HG03159 (cell line): ENCODE measurements at regions not wholly inside any gene's neighbourhood (a gene's known extent, or its start where the extent isn't known, plus 50 kb on each side); places are given as distances from the start of the nearest gene placed in this dataset.

Experiments
- ATAC-seq: cut with Tn5 transposase; IDR thresholded peaks from one replicate; pipeline ENCODE4 v1.9.1; 2021; ENCODE audit warnings: mild to moderate bottlenecking, moderate library complexity; ENCODE audit not compliant: unreplicated experiment

DNA sequence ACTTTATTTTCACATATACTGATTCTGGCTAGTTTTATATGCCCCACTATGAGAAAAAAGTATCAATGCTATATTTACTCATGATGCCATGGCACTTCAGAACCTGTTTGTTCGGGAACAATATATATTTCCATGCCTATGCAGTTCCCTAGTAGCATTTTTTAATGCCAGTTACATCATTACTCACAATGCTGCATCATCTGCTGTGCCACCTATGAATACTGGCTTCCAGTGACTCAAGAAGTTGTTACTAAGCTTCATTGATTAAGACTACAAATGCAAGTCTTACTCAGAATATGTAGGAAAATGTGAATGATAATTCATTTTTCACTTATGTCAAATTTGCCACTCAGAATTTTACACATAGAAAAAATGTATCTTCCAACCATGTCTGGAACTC is 97.9 kb downstream of the MAFB start:
- ATAC-seq = no peak

DNA sequence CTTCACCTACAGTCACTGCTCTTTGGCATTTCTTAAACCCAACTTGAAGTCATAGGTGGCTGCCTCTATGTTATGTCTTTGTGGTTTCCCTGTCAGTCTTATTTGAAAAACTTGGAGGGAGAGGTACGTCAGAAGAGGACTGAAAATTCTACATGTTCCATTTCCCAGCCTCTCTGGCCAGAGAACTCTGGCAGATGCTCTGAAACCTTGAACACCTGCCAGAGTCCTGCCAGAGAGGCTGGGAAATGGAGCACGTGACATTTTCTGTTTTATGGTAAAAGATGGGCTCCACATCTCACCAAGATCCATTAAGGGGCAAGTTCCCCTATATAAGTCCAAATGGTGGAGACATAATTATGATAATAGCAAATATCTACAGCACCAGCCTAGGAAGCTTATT is 99.5 kb downstream of the MAFB start:
- ATAC-seq = no peak

DNA sequence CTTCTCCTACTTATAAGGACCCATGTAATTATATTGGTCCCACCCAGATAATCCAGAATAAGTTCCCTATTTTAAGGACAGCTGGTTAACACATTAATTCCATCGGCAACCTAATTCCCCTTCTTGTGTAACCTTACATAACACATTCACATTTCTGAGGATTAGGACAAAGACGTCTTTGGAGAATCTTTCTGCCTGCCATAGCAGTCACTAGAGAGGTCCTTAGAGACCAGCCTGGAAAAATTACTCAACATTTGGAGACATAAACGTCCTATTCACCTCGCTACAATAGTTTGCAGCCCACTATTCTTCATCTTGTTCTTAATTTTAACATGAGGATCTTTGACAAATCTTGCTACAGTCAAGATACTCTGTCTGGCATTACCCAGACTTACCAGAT is 100.1 kb downstream of the MAFB start:
- ATAC-seq = no peak

DNA sequence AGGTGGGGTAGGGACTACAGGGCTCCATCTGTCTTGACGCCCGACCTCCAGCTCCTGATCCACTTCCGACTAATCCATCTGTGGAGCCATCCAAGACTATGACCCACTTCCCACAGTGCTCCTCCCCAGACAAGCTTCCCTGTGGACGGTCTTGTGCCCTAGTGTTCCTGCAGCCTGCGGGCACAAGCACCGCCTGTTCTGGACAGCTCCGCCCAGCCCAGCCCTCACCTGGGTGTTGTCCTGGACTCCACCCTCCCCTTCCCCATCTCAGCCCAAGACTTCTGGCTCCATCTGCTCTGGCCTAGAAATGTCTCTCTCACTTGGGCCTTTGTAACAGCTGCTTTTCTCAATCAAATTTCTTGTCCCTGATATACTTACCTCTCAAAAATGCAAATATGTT is 102.0 kb downstream of the MAFB start:
- no peak for ATAC-seq

DNA sequence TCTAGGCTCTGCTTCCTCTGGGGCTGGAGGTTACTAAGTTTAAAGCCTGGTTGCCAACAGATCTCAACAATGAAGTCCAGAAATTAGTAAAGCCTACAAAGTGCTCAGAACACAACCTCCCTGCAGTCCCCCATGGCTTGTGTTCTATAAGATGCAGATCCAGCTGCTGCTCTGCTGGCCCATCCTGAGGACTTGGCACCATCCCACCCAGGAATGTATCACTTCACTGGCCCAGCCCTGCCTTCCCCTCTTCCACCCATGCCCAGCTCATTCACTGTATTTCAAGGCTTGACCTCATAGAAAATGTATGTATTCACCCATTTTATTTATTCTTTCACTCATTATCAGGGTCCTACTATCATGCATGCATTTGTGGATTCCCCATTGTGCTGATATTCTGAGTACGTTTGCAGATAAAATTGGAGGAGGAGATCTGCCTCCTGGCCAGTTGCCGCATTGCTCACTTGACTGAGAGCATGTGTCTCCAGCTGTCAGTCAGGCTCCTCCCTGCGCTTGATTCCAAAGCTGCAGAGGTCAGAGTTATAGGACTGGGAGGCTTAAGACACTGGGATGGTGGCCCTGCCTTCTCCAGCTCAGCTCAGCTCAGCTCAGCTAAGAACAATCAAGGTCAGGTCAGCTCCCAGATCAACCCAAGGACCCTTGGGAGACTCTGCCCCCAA is 104.8 kb downstream of the MAFB start:
- no peak for ATAC-seq

DNA sequence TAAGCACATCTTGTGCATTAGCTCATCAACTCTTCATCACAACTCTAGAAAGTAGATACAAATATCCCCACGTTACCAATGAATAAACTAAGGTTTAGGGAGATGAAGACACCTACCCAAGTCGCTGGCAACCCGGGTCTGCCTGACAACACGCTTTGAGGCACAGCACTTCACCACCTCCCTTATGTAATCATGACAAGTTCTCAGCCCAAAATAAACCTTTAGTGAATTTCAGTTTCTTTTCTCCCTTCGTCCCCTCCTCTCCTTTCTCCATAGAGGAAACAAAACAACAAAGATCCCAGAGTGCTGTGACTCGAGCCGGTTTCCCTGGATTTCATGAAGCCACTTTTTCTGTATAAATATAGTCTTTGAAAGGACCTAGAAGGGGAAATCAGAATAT is 105.4 kb downstream of the MAFB start:
- ATAC-seq = no peak

DNA sequence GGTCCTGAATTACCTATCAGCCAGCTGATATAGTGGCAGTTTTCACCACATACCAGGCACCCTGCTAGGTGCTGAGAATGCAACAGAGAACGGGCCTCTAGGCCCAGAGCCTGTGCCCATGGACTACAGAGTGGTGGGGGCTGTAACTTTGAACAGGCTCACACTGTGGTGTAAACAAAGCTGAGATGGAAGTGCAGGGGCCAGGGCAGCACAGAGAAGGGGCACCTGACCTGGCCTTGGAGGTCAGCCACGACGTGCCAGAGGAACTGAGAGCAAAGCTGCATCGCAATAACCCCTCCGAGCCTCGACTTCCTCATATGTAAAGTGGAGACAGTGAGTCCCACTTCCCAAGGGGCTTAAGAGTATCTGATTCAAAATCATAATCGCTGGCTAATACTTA is 105.8 kb downstream of the MAFB start:
- no peak for ATAC-seq

DNA sequence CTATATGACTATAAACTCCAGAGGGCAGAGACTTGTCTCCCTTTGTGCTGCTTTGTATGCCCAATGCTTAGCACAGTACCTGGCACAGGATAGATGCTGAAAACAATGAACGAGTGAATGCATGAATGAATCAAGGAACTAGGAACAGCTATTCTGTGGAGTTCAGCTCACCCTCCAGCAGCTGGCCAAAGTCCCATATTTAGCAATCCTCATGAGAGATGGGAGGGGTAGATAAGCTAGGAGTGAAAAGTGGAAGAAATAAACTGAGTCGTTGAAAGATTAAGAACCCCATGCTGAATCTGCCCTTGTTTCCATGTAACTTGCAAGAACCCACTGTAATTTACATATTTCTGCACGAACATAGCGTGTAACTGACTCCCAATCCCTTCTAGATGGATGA is 106.5 kb downstream of the MAFB start:
- ATAC-seq = no peak

DNA sequence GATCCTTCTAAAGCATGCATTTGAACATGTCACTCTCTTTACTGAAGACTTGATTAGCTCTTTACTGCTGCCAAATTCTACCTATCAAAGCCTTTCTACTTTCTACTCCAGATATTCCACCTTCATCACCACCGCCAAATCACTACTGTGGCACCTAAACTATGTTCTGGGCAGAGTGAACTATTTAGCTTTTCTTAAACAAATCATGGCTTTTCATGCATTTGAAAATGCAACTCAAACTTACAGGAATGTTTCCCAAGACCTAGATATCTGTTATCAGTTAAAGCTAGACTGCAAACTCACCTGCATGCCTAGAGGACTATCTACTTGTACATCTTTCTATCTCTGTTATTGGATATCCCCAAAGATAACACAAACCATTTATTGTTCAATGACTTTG is 109.3 kb downstream of the MAFB start:
- no peak for ATAC-seq

DNA sequence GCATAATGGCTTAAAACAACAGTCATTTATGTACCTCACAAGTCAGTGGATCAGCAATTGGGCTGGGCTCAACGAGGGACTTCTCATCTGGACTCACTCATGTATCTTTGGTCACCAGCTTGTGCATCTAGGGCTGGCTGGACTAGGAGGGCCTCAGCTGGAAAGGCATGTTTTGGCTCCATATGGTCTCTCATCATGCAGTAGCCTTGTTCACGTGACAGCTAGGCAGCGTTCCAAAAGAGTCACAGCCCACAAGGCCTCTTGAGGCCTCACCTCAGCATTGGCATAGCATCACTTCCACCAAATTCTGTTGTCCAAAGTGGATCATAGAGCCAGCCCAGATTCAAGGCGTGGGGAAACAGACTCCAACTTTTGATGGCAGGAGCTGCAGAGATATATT is 110.1 kb downstream of the MAFB start:
- ATAC-seq = no peak

DNA sequence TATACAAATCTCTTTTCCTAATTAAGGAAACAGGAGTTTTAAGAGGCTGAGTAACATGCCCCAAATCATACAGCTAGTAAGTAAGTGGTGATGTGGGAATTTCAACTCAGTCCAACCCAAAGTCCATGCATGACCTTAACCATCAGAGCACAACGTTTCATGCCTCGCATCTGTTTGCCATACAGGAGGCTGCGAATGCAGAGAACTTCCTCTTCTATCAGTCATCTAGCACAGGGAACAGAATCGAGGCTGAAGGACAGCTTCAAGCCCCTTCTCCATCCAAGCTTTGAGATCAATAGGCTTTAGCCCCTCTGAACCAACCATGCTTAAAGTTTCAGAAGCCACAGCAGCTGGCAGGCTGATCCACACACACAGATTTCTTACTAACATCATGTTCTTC is 113.2 kb downstream of the MAFB start:
- ATAC-seq = no peak

DNA sequence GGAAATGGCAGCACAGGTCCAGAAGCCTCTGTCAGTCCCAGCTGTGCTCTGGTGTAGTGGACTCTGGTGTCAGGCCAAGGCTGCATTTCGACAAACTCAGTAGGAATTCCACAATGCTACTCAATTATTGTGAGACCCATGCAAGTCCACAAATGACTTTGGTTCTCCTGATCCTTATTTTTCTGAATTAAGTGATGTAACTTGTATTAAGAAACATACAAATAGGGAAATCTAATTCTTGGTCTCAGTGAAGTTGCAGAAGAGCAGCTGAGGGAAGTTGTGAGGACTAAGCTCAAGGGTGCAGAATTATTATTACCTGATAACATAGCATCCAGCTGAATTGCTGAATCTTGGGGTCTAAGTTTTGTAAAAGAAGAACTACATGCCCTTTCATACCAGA is 116.8 kb downstream of the MAFB start:
- ATAC-seq = no peak

DNA sequence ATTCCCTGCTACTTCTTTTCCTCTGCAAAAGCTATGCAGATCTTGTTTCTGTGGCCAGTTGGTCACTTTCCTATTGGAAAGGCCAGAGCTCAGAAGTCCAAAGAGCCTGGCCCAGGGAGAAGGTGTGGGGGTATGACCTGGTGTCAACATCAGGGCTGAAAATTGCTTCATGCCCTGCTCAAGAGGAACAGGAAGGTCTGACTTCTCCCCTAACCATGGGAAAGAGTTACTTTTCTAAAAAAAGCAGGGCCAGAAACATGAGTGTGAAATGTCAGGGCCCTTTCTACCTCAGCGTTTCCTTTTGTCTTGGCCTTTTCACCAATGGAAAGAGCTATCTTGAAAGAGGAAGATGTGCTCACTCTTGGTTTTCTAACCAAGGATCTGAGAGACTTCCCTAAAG is 117.4 kb downstream of the MAFB start:
- ATAC-seq = no peak

DNA sequence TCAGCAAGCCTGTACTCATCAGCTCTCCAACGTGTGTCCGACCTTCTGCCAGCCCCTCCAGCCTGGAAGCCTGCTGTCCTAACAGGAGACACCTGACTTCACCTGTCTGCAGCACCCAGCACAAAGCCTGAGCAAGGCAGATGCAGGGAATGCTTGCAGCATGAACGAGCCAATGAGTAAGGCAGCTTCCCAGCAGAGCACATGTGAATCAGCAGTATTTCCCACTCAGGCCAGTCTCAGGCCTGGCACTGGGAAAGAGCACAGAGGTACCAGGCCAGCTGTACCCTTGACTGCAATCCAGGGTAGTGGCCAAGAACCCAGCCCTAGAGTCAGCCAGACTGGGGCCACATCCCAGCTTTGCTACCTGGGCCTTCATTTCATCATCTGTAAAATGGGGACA is 120.8 kb downstream of the MAFB start:
- no peak for ATAC-seq

DNA sequence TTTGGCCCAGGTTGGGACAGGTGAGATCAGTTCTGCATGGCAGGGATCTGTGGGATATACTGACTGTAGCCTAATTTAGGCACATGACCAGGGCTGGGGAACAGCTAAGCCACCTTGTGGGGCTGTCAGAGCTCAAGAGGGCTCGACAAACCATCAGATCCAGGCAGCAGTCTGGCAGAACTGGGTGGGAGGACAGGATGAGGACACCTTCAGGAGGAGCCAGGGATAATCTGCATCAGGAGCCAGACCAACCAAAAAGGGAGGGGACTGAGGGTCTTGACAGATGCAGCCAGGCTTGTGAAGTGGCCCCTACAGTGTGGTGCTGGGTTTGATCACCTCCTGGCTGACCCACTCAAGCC is 123.4 kb downstream of the MAFB start:
- ATAC-seq = no peak

DNA sequence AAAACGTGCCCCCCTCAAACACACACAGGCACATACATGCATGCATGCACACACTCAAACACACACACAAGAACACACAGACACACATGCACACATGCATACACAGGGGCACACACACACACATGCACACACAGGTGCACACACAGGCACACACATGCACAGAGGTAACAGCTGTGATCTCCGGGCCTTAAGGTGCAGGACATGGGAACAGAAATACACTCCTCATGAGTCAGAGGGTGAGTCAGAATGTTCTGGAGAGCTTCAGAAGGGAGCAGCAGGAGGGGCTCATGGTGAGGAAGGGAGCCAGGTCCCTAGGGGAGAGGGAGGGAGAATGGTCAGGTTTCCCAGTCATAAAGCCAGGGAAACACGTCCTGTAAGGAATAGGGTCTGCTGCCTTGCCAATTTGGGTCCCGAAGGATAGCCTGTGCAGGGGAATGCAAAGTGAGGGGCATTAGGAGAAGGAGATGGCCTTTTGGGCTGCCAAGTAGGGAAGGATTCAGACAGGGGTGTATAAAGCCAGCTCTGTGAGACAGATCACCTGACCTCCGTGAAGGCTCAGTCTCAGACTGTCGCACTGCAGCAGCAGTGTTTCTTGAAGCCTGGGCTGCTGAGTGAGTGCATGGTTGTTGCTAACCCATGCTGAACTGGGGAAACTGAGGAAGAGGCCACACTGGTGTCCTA is 123.9 kb downstream of the MAFB start:
- no peak for ATAC-seq

DNA sequence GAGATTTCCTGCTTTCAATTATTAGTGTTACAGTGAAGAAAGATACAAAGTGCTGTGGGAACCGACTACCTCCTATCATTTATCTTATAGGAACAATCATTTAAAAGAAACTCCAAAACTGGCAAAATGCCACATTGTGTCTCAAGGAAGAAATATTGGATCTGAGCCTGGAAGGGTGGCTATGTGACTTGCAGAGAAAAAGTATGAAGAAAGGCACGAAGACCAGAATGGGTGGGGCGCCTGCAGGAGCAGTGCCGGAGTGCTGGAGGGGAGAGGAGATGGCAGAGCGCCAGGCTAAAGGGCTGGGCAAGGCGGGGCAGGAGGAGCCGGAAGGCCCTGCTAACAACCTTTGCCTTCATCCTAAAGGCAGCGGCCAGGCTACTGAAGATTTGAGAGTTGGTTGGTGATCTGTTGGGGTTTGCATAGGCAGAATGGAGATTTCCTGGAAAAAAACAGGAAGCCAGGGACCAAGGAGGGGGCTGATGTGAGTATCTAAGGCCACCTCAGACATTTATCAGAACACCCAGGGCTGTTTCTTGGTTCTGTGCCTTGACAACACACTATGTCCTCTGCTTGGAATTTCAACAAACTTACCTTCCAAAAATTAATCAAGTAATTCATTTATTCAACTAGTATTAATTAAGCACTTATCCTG is 125.6 kb downstream of the MAFB start:
- ATAC-seq = no peak

DNA sequence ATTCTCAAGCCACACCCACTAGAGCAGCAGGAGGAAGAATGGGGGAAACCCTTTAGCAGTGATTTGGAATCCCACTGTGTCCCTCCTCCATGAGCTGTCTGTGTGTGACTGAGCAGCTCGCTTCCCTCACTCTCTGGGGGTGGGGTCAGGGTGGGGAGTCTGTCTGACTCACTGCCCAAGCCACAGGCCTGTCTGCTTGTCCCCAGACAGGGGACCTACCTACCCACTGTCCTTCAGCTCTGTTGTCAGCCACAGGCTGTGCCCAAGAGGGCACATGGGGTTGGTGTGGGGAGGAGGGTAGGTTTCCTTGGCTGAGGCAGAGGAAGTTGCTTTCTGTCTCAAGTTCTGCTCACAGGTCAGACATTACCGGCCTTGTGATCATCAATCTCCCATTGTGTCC is 127.0 kb downstream of the MAFB start:
- no peak for ATAC-seq

DNA sequence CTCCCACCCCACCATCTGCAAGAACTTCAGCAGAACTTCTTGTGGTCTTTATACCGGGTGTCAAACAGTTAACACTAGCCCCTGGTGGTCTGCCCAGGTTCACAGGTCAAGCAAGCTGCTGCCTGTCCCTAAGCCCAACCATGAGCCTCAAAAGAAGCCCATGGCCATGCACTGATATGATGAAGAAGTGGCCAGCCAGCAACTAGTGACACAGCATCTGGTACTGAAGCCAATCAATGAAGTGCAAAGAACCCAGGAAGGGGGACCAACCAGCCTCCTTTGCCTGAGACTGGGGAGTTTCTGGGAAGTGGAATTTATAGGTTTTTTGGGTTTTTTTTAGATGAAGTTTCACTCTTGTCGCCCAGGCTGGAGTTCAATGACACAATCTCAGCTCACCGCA is 127.8 kb downstream of the MAFB start:
- no peak for ATAC-seq

DNA sequence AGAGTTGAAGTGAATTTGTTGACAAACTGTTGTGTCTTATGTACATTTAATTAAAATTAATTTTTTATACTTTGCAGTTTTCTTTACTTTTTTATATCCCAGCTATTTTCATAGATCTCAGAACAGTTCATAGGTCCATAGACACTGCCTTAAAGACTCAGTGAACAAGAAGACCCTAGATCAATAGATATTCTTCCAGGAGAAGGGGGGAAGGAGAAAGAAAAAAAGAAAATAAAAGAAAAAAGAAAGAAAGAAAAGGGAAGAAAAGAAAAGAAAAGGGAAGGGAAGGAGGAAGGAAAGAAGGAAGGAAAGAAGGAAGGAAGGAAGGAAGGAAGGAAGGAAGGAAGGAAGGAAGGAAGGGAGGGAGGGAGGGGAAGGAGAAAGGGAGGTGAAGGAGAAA is 130.8 kb downstream of the MAFB start:
- no peak for ATAC-seq

DNA sequence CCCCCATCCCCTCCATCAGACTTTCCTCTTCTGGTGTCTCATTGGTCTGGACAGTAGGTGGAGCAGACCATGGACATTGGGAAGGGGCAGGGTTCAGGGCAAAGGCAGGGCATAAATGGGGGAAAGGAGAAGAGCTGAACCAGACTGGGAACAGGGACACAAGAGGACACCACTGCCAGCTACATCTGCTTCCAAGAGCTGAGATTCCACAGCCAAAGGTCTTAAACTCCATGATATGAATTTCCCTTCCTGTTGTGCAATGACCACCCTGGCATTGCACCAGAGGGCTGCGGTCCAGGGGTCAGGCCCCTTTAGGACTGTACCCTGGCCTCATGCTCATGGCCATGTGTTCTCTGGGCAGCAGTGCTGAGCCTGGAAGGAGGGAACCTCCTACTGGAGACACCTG is 137.9 kb downstream of the MAFB start:
- ATAC-seq = no peak

DNA sequence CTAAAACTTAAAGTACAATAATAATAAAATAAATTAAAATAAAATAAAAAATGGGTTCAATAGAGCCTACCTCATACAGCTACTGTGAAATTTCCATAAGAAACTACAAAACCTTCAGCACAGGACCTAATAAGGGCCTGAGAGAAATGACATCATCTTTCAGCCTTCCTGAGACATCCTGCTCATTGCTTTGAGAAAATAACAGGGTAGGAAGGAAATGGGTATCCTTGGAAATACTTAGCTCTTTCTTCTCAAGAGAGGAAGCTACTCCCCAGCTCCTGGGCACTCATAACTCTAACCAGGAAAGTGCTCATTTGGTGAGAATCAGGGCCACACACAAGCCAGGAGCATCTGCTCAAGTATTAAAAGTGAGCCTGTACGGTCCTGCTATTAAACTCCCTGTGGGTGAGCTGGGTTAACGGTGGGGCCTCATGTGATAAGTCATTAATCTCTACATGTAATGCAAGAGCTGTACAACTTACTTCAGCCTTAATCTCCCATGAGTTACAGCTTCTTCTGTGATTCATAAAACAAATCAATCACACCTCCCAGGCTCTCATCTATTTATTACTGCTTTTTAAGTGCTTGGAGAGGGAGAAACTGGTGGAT is 141.4 kb downstream of the MAFB start:
- ATAC-seq = no peak
